ENCODE measurements at regions not wholly inside any gene's neighbourhood (a gene's known extent, or its start where the extent isn't known, plus 50 kb on each side); places are given as distances from the start of the nearest gene placed in this dataset.

DNA sequence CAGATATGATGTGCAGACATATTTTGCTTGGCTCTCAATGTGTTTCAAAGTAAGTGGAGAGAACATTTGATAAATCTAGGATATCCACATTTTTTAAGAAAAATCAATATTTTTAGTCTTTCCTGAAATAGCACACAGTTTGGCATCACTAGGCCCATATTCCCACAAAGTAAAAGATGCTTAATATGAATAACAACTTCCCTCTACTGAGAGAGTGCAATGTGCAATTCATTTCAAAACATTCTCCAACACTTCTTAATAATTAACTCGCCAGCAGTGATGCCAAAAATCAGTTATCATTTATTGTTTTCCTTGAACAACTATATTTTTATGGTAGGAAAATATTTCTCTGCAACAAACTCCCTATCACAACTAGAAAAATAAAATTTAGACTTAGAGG is 800.2 kb upstream of the MBL2 start:
- H3K27me3 ChIP-seq = no peaks in the 10 kb centered on the region
- H3K27ac ChIP-seq = no peak overlapping the region
- WGBS, 2 donors (ENCODE audit: low coverage in 1 of 2) = 65 to 83% methylated on average over 1 of the region's 1 CpG
- H3K36me3 ChIP-seq = no peaks in the 10 kb centered on the region
- no peak overlapping the region for H3K4me3 ChIP-seq
- H3K4me1 ChIP-seq = no peaks in the 10 kb centered on the region
- TF ChIP-seq POLR2A (IDR thresholded peaks at IDR 0.05) (no peak), EP300 (IDR thresholded peaks at IDR 0.05) (no peak), POLR2AphosphoS5 (IDR thresholded peaks at IDR 0.05) (no peak)
- TF ChIP-seq, protein P1, sequence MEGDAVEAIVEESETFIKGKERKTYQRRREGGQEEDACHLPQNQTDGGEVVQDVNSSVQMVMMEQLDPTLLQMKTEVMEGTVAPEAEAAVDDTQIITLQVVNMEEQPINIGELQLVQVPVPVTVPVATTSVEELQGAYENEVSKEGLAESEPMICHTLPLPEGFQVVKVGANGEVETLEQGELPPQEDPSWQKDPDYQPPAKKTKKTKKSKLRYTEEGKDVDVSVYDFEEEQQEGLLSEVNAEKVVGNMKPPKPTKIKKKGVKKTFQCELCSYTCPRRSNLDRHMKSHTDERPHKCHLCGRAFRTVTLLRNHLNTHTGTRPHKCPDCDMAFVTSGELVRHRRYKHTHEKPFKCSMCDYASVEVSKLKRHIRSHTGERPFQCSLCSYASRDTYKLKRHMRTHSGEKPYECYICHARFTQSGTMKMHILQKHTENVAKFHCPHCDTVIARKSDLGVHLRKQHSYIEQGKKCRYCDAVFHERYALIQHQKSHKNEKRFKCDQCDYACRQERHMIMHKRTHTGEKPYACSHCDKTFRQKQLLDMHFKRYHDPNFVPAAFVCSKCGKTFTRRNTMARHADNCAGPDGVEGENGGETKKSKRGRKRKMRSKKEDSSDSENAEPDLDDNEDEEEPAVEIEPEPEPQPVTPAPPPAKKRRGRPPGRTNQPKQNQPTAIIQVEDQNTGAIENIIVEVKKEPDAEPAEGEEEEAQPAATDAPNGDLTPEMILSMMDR (IDR thresholded peaks at IDR 0.05) = no peak
- no peaks in the 10 kb centered on the region for H3K9me3 ChIP-seq
- ATAC-seq = no peak

DNA sequence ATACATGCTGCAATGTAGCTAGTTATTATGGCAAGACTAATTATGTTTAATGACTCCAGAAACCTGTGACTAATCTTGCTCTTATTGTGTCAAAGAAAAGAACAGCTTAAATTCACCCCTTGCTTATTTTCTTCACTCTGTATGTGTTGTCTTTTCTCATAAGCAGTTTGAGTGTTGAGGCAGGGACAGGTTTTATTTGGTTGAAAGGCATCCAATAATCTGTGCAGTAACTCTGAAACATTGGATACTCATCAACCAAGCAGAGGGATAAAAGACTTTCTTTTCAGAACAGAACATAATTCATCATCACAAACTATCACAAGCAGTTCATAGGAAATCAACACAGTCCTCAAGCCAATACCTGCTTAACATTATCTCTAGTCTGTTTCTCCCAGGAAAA is 797.6 kb upstream of the MBL2 start:
- ATAC-seq = no peak
- Histone ChIP-seq H3K36me3 (no peaks in the 10 kb centered on the region), H3K4me3 (no peak overlapping the region), H3K4me1 (no peaks in the 10 kb centered on the region), H3K9me3 (no peaks in the 10 kb centered on the region), H3K27ac (no peak overlapping the region), H3K27me3 (no peaks in the 10 kb centered on the region)
- TF ChIP-seq POLR2AphosphoS5 (IDR thresholded peaks at IDR 0.05) (no peak), EP300 (IDR thresholded peaks at IDR 0.05) (no peak), POLR2A (IDR thresholded peaks at IDR 0.05) (no peak)
- TF ChIP-seq, protein P1 (IDR thresholded peaks at IDR 0.05) = no peak

GRCh38 chr10:53569455-53569854 is 796.9 kb upstream of the MBL2 start:
- WGBS, 2 donors (ENCODE audit: low coverage in 1 of 2) = 50 to 55% methylated on average over 3 of the region's 3 CpGs
- Histone ChIP-seq H3K27me3 (no peaks in the 10 kb centered on the region), H3K27ac (no peak overlapping the region), H3K4me1 (no peaks in the 10 kb centered on the region), H3K36me3 (no peaks in the 10 kb centered on the region), H3K9me3 (no peaks in the 10 kb centered on the region), H3K4me3 (no peak overlapping the region)
- no peak for ATAC-seq
- TF ChIP-seq EP300 (IDR thresholded peaks at IDR 0.05) (no peak), POLR2A (IDR thresholded peaks at IDR 0.05) (no peak), POLR2AphosphoS5 (IDR thresholded peaks at IDR 0.05) (no peak)
- TF ChIP-seq, protein P1 (IDR thresholded peaks at IDR 0.05) = no peak

DNA sequence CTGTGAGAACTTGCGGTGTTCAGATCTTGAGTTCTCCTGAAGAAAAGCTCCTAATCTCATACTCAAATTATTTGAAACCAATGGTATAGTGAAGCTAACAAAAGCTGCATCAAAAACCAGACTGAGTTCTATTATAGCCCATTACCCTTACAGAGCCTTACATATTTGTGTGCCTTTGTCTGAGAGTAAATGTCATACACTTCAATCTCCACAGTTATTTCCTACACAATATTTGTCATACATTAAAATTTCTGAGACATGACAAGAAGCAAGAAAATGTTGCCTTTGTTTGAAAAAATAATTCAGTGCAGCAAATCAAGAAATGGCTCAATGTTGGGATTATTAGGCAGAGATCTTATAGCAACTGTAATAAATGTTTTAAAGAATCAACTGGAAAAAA is 776.1 kb upstream of the MBL2 start:
- ATAC-seq = no peak
- Histone ChIP-seq H3K36me3 (no peaks in the 10 kb centered on the region), H3K27me3 (no peaks in the 10 kb centered on the region), H3K27ac (no peak overlapping the region), H3K4me3 (no peak overlapping the region), H3K4me1 (no peaks in the 10 kb centered on the region), H3K9me3 (no peaks in the 10 kb centered on the region)
- TF ChIP-seq, protein P1 (IDR thresholded peaks at IDR 0.05) = no peak
- TF ChIP-seq POLR2AphosphoS5 (IDR thresholded peaks at IDR 0.05) (no peak), POLR2A (IDR thresholded peaks at IDR 0.05) (no peak), EP300 (IDR thresholded peaks at IDR 0.05) (no peak)
- 86 to 92% methylated on average over 1 of the region's 1 CpG for WGBS, 2 donors (ENCODE audit: low coverage in 1 of 2)

DNA sequence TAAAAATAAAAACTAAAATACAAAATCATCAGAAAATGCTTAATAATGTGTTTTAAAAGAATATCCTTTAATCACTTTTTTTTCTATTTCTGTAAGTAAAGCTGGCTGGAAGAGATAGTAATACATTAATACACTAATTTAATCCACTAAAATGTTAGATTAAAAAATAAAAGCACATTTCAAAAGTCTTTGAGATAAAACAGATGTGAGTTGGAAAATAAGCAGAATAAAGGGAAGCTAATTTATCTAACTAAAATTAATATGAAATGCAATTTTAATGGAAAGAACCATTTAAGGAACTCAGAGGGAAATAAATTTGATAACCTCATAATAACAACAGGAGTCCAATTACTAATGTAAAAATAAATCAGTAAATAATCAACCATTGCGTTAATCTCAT is 774.8 kb upstream of the MBL2 start:
- no peak for TF ChIP-seq POLR2AphosphoS5 (IDR thresholded peaks at IDR 0.05)
- TF ChIP-seq, protein P1 (IDR thresholded peaks at IDR 0.05) = no peak
- TF ChIP-seq EP300 (IDR thresholded peaks at IDR 0.05) = no peak
- TF ChIP-seq POLR2A (IDR thresholded peaks at IDR 0.05) = no peak
- Histone ChIP-seq H3K36me3 (no peaks in the 10 kb centered on the region), H3K9me3 (no peaks in the 10 kb centered on the region), H3K4me3 (no peak overlapping the region), H3K27ac (no peak overlapping the region), H3K27me3 (no peaks in the 10 kb centered on the region), H3K4me1 (no peaks in the 10 kb centered on the region)
- whole genome bisulfite sequencing, 2 donors (ENCODE audit: low coverage in 1 of 2) = 93 to 96% methylated on average over 1 of the region's 1 CpG
- no peak for ATAC-seq

Data from gastroesophageal sphincter (tissue), 4 donors.